ENCODE measurements at regions not wholly inside any gene's neighbourhood (a gene's known extent, or its start where the extent isn't known, plus 50 kb on each side); places are given as distances from the start of the nearest gene placed in this dataset.

GRCh38 chr6:146950351-146950835 lies 253.8 kb upstream of the STXBP5 start:
- TF ChIP-seq, protein P1, sequence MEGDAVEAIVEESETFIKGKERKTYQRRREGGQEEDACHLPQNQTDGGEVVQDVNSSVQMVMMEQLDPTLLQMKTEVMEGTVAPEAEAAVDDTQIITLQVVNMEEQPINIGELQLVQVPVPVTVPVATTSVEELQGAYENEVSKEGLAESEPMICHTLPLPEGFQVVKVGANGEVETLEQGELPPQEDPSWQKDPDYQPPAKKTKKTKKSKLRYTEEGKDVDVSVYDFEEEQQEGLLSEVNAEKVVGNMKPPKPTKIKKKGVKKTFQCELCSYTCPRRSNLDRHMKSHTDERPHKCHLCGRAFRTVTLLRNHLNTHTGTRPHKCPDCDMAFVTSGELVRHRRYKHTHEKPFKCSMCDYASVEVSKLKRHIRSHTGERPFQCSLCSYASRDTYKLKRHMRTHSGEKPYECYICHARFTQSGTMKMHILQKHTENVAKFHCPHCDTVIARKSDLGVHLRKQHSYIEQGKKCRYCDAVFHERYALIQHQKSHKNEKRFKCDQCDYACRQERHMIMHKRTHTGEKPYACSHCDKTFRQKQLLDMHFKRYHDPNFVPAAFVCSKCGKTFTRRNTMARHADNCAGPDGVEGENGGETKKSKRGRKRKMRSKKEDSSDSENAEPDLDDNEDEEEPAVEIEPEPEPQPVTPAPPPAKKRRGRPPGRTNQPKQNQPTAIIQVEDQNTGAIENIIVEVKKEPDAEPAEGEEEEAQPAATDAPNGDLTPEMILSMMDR (IDR thresholded peaks at IDR 0.05) = no peak
- TF ChIP-seq EZH2 (IDR thresholded peaks at IDR 0.05; ENCODE audit: borderline replicate concordance, insufficient read depth, low read depth, low read length, poor library complexity, severe bottlenecking) = no peak

All from B cell (primary cell).